Effector CD4-positive, alpha-beta T cell (primary cell): ENCODE measurements at regions not wholly inside any gene's neighbourhood (a gene's known extent, or its start where the extent isn't known, plus 50 kb on each side); places are given as distances from the start of the nearest gene placed in this dataset.

Experiments
- DNase-seq: peaks from one replicate; pipeline ENCODE4 v3.0.0-alpha.2; 2020

GRCh38 chr11:27287205-27287604 lies 75.8 kb downstream of the CCDC34 start:
- DNase-seq, result no peak

GRCh38 chr11:27285761-27286160 lies 77.3 kb downstream of the CCDC34 start:
- no peak for DNase-seq

- DNase-seq, result no peak
Measured at GRCh38 chr11:27282806-27283205, 80.2 kb downstream of the CCDC34 start.

GRCh38 chr11:27281740-27282590 lies 81.0 kb downstream of the CCDC34 start:
- DNase-seq, result no peak

GRCh38 chr11:27281276-27281675 lies 81.7 kb downstream of the CCDC34 start:
- no peak for DNase-seq

GRCh38 chr11:27280140-27280539 lies 82.9 kb downstream of the CCDC34 start:
- DNase-seq, result no peak

- DNase-seq, result no peak
Measured at GRCh38 chr11:27279460-27279859, 83.6 kb downstream of the CCDC34 start.

GRCh38 chr11:27277843-27278242 lies 85.2 kb downstream of the CCDC34 start:
- DNase-seq, result no peak

GRCh38 chr11:27276141-27276540 lies 86.9 kb downstream of the CCDC34 start:
- no peak for DNase-seq

- DNase-seq, result no peak
Measured at GRCh38 chr11:27274854-27275395, 88.1 kb downstream of the CCDC34 start.

GRCh38 chr11:27266125-27266524 lies 96.9 kb downstream of the CCDC34 start:
- no peak for DNase-seq

- no peak for DNase-seq
Measured at GRCh38 chr11:27263986-27264385, 99.0 kb downstream of the CCDC34 start.

GRCh38 chr11:27263046-27263445 lies 100.0 kb downstream of the CCDC34 start:
- DNase-seq, result no peak

- no peak for DNase-seq
Measured at GRCh38 chr11:27255447-27255828, 107.6 kb downstream of the CCDC34 start.

GRCh38 chr11:27254744-27255446 lies 108.1 kb downstream of the CCDC34 start:
- no peak for DNase-seq

GRCh38 chr11:27253224-27253623 lies 109.8 kb downstream of the CCDC34 start:
- no peak for DNase-seq

- DNase-seq, result no peak
Measured at GRCh38 chr11:27250867-27251665, 111.9 kb downstream of the CCDC34 start.

- no peak for DNase-seq
Measured at GRCh38 chr11:27248576-27249509, 114.2 kb downstream of the CCDC34 start.

- no peak for DNase-seq
Measured at GRCh38 chr11:27247660-27248059, 115.4 kb downstream of the CCDC34 start.

GRCh38 chr11:27246925-27247324 lies 116.1 kb downstream of the CCDC34 start:
- DNase-seq, result no peak

GRCh38 chr11:27244900-27245299 lies 118.1 kb downstream of the CCDC34 start:
- DNase-seq, result no peak

GRCh38 chr11:27242591-27242990 lies 120.4 kb downstream of the CCDC34 start:
- no peak for DNase-seq
